HL-60/S4 treated with phorbol 12-myristate 13-acetate at 8.2 ng/mL for 4 days and 3 days (cell line): ENCODE measurements at regions not wholly inside any gene's neighbourhood (a gene's known extent, or its start where the extent isn't known, plus 50 kb on each side); places are given as distances from the start of the nearest gene placed in this dataset.
"Not testable (repeated sequence)": the region's sequence is repeated elsewhere in the genome, so short reads cannot be mapped to it uniquely, and the experiment has no call there.

Experiments
- in situ Hi-C: fragments of 300-500 bp; cut with MboI; formaldehyde crosslinking; loops from 2 replicates; pipeline ENCODE4 v1.15.0; 2022; ENCODE audit warnings: low sequenced_read_pairs

DNA sequence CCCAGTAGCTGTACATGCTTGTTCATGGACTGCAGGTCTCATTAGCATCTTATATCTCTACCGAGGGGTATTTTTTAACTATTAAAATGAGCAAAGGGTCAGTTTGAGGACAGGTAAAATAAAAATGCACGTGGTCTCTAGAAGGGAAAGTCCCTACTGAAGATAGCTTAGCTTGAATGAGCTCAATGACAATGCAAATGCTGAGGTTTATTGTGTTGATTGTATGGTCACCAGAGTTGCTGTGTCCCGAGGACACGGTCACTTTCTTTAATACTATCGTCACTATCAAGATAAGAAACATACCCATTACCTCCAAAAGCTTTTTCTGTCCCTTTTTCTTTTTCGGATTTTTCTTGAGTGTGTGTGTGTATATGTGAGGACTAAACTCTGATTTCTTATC is 250.5 kb upstream of the PRKX start:
- in situ Hi-C loops = no loop called here

DNA sequence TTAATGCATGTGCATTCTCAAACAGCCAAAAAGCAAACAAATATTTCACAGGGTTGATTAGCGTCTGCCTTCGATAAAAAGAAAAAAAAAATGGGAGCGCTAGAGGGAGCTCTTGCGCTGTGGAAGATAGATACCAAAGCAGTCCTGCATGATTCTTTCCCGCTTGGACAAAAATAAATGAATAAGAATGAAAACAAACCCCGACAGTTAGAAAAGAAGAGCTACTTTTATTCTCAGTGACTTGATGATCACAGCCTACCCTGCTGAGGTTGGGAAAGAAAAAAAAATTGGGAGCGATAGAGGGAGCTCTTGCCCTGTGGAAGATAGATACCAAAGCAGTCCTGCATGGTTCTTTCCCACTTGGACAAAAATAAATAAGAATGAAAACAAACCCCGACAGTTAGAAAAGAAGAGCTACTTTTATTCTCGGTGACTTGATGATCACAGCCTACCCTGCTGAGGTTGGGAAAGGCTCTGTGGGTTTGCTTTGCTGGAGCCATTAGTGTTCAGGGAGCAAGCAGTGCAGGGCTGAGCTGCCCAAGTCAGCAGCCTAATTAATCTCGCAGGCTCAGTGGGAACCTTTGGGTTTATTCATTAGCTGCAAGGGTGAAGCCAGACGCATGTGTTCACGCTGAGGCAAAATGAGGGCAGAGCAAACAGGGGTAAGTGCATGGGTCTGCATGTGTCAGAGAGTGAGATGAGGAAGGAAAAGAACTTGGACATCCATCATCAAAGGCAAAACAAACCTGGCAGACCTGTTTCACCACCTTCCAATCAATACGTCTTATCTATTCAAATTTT is 249.3 kb upstream of the PRKX start:
- in situ Hi-C loops = no loop called here

DNA sequence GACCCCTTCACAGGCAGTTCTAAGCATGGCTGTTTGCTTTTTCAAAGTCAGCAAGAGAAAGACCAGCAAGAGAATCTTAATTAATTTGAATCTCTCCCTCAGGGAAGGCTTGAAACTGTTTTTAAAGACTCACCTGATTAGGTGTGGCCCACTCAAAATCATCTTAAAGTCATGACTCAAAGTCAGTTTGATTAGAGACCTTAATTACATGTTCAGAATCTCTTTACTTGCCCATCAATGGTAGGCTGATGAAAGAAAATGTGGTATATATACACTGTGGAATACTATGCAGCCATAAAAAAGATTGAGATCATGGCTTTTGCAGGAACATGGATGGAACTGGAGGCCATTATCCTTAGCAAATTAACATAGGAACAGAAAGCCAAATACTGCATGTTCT is 247.5 kb upstream of the PRKX start:
- in situ Hi-C loops = no loop called here

DNA sequence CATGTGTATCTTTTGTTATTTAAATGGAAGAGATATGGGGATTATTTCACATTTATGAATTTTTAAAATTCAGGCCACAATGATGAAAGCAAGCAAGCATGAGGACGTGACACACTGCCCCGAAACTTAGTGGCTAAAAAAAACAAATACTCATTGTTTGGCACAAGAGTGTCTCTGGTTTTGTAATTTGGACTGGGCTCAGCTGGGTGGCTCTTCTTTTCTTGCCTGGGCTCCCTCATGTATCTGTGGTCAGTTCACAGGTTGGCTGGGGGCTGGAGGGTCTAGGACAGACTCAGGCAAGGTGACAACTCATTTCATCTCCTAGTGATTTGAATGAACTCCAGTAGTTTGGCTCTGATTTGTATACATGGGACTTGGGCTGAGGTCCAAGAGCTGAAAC is 238.4 kb upstream of the PRKX start:
- in situ Hi-C loops = no loop called here

DNA sequence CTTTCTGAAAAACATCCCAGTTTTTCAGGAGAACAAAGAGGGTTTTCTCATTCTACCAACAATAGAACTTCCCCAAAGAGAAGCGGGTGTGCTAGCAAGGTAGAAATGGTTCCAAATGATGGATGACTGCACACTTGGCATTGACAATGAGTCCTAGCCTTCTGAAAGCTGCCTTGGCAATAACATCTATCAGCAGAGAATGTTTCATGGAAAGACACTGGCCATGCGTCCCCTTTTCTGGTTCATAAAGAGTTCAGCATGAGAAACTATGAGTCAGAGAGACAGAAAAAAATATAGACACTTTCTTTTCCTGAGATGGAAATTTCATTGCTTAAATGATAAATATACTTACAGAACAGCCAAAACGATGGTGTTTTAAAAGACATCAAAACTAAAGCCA is 236.9 kb upstream of the PRKX start:
- in situ Hi-C loops = no loop called here

DNA sequence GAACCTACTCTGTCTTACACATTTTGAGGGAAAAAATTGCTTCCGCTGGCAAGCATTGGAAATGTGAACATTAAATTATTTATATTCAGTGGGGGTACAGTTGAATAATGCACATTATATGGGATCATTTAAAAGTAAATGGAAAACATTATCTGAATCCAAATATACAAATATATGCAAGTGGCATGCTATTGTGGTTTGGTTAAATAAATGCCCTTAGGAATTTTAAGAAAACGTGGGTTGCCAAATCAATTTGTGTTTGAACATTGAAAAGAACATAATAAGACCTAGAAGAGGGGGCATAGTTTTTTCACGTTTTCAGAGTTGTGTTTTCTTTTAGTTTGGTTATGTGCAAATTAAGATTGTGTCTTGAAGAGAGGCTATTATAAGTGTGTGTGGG is 230.5 kb upstream of the PRKX start:
- in situ Hi-C loops = no loop called here

DNA sequence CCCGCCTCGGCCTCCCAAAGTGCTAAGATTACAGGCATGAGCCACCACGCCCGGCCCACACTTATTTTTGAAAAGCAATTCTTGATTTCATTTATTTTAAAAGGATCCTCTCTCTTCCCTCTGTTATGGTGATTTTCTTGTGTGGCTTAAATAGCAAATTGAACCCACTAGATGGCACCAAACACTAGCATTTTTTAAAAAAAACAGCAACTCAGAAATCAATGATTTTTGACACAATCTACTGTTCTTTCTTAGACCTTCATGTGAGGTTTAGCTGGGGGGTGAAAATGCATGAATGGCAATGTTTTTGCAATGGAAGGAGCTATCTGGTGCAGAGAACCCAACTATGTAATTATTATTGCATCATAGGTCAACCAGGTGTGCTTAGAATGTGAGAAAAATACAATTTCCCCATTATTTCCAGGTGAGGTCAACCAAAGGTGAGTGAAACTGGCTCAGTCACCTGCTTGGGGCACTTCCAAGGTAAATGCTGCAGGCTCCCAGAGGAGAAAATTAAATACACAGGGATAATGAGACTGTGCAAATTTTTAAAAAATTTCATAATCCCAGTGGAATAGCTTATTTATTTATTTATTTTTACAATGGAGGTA is 226.7 kb upstream of the PRKX start:
- in situ Hi-C loops = no loop called here

DNA sequence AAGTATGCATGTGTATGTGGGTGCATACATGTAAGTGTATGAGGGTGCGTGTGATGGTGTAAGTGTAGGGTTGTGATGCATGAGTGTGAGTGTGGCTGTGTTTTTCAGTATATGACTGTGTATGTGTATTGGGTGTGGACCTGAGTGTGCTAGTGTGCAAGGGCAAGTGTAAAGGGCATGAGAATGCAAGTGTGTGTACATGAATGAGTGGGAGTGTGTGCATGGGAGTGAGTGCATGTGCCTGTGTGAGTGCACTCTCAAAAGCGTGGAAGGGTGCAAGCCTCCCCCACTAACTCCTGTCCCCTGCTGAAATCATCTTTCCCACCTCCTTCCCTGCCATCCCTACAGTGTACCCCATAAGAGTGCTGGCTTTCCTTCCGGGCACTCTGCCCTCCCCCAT is 225.1 kb upstream of the PRKX start:
- in situ Hi-C loops = no loop called here

DNA sequence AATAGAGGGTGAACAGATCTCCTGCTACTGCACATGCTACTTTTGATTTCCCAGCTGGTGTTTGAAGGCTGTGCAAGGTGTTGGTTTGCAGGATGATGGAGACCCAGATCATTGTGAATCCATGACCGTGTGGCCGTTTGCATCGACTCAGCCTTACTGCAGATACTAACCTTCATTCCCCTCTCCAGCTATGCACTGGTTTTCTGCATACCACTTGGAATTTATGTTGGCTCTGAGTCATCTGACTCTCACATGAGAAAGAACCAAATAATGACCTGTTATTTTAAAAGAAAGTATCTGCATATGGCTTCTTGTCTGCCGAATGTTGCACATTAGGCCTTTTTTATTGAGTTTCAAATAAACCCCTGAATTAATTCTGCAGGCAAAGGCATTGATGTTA is 221.7 kb upstream of the PRKX start:
- in situ Hi-C loops = not testable (repeated sequence)

DNA sequence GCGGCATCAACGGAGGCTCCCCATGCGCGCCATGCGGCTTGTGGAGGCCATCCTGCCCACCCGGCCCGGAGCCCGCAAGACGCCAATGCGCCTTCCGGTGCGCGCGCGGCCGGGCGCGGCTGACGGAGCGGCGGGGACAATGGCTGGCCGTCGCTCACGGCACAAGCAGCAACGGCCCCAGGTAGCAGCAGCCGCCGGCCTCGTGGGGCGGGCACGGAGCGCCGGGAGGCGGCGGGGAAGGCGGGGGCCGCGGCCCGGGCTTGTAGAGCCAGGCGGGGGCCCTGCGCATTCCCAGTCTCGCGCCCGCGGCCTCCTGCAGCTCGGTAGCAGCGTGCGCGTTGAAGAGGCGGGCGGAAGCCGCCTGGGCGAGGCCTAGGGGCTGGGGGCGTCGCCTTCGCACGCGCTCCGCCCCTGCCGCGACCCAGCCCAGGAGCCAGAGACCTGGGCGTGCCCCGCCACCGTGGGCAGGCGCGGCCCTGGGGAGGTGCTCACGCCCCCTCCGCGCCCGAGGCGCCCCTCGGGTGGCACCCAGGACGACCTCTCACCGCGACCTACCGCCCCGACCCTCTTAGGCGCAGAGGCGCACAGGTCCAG is 207.1 kb upstream of the PRKX start:
- in situ Hi-C loops = not testable (repeated sequence)

DNA sequence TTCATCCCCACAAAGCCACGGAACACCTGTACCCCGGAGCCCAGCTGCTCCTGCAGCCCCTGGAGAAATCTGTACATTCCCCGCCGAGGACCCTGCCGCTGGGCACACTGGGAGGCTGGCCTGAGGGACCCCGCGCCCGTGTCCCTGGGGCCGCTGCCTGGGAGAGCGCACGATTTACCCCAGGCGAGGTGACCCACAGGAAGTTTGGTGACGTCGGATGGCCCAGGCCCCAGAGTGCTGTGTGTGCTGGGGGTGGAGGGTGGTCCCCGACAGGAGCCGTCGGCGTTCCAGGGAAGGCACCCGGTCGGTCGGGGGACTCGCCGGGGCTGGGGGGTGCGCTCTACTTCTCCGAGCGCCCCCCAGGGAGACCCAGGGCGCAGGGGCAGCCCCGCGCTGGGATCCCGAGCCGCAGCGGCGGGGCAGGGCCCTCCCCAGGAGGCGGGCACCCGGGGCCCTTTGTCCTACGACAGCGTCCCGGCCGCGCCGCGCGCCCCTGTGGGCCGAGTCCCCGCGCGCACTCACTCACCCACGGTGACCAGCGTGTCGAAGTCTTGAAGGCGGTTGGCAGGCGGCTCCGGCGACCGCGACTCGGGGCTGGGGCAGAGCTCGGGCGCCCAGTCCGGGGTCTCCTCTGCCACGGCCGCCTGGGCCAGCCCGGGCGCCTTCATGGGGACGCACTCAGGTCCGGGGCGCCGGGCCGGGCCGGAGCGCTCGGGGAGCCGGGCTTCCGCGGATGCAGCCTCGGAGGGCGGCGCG is 206.4 kb upstream of the PRKX start:
- in situ Hi-C loops = not testable (repeated sequence)

DNA sequence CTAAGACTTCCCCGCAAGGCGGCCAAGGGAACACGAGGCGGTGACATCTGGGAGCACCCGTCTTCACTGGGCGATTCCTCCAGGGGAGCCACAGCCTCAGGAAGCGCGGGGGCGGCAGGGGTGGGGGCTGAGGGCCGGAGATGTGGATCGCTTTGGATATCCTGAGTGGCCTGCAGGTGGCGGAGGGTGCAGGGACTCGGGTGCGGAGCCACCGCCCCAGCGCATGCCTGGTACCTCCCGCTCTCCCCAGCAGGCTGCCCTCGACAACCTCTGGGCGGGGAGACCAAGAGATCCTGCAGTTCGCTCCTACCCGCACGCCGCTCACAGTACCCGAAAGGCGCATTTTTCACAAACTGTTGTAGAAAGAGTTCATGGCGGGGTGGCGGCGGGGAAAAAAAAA is 201.4 kb upstream of the PRKX start:
- in situ Hi-C loops = not testable (repeated sequence)

DNA sequence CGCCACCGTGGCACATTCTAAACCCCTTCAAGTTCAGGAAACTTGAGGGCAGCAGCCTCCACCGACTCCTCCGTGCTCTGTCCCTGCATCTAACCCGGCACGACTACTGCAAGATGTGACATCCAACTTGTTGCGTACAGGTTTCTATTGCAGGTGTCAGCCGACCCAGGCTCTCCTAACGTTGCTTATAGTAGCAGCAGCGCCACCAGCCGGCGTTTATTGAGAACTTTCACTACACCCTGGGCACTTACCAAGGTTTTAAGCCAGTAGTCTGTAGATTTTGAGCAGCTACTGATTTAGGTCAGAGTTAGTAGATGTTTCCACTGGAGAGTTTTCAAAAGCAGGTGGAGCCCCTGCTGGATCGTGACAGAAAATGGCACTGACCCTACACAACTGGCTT is 200.6 kb upstream of the PRKX start:
- in situ Hi-C loops = not testable (repeated sequence)

DNA sequence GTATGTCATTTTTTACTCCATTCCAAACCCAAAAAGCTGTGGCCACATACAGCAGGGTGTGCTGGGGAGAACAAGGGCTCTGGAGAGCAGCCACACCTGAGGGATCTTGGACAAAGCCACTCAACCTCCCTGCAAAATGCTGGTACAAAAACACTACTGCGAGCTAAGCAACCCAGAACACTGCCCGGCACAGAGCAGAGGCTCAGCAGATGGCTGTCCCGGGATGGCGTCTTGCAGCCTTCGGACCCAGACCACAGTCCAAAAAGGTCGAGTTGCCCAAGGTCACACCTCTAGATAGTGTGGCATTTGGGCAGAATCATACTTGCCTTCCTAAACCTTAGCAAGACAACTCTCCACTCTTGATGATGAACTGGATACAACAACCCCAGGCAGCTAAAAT is 197.6 kb upstream of the PRKX start:
- in situ Hi-C loops = not testable (repeated sequence)

DNA sequence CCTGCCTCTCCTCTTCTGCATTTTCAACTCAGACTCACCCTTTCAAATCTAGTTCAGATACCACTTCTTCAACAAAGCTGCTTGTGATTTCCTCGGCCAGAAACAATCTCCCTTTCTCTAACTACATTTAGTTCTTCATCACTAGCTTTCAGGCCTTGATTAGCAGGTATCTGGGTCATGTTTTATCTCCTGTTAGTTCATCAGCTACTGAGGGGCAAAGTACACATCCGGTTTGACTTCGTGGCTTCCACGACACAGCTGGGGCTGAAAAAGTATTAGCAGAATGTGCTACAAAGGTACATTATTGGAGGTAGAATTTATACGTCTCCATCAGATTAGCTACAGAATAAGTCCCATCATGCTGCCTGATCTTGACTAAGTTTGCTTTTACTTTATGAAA is 197.2 kb upstream of the PRKX start:
- in situ Hi-C loops = not testable (repeated sequence)

DNA sequence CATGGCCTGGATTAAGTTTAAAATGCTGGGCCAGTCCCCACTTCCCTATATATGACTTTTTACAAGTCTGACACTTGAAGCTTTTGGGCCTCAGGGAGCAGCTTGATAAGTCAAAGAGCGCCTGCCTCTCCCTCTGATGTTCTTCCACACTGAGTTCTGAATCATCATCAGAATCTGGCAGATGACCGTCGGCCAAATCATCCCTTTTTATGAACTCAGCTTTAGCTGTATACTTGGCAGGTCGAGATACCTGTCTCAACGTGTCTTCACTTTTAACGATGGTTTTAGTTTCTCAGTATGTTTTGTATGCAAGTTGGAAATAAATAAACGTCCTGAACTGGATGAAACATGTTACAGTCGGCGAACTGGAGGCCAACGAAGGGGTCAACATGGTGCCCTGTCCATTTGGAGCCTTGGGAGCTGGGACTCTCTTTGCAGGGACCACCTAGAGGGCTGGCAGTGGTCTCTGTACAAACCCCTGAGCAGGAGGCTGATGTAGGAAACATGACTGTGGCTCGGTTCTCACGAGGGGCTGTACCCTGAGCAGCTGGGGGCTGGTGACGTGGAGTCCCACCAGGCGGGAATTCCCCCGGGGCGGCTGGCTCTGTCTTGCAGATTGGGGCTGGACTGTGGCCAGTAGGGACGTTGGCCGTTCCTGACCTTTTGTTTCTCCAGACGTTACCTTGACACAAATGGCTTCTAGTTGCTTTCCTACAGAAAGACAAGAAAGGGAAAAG is 192.2 kb upstream of the PRKX start:
- in situ Hi-C loops = not testable (repeated sequence)

DNA sequence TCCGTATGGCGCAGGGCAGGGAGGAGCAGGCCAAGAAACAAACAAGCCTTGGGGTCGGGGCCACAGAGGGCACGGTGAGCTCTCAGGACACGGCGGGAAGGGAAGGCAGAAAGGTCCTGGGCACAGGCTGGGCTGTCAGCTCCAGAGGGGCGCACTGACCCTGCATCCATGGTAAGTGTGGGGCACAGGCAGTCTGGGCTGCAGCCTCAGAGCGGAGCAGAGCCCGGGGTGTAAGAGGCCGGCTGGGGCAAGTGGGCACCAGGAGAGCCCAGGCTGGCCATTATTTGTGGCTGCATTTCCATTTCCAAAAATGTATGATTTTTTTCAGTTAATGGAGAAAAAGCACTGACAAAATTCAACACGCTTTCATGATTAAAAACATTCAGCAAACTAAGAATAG is 188.8 kb upstream of the PRKX start:
- in situ Hi-C loops = not testable (repeated sequence)

DNA sequence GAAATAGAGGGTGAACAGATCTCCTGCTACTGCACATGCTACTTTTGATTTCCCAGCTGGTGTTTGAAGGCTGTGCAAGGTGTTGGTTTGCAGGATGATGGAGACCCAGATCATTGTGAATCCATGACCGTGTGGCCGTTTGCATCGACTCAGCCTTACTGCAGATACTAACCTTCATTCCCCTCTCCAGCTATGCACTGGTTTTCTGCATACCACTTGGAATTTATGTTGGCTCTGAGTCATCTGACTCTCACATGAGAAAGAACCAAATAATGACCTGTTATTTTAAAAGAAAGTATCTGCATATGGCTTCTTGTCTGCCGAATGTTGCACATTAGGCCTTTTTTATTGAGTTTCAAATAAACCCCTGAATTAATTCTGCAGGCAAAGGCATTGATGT is 183.3 kb upstream of the PRKX start:
- in situ Hi-C loops = not testable (repeated sequence)

DNA sequence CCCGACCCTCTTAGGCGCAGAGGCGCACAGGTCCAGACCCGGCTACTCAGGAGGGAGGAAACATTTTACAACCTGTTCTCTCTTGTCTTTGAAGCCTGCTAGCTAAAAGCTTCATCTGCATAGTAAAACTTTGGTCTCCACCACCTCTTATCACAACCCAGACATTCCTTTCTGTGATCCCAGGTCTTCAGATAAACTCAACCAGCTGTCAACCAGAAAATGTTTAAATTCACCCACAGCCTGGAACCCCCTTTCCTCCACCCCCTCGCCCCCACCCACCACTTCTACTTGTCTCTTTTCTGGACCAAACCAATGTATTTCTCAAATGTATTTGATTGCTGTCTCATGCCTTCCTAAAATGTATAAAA is 169.1 kb upstream of the PRKX start:
- in situ Hi-C loops = not testable (repeated sequence)

DNA sequence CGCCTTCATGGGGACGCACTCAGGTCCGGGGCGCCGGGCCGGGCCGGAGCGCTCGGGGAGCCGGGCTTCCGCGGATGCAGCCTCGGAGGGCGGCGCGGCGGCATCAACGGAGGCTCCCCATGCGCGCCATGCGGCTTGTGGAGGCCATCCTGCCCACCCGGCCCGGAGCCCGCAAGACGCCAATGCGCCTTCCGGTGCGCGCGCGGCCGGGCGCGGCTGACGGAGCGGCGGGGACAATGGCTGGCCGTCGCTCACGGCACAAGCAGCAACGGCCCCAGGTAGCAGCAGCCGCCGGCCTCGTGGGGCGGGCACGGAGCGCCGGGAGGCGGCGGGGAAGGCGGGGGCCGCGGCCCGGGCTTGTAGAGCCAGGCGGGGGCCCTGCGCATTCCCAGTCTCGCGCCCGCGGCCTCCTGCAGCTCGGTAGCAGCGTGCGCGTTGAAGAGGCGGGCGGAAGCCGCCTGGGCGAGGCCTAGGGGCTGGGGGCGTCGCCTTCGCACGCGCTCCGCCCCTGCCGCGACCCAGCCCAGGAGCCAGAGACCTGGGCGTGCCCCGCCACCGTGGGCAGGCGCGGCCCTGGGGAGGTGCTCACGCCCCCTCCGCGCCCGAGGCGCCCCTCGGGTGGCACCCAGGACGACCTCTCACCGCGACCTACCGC is 168.6 kb upstream of the PRKX start:
- in situ Hi-C loops = not testable (repeated sequence)
